ENCODE measurements at regions not wholly inside any gene's neighbourhood (a gene's known extent, or its start where the extent isn't known, plus 50 kb on each side); places are given as distances from the start of the nearest gene placed in this dataset.
"Not testable (repeated sequence)": the region's sequence is repeated elsewhere in the genome, so short reads cannot be mapped to it uniquely, and the experiment has no call there.

DNA sequence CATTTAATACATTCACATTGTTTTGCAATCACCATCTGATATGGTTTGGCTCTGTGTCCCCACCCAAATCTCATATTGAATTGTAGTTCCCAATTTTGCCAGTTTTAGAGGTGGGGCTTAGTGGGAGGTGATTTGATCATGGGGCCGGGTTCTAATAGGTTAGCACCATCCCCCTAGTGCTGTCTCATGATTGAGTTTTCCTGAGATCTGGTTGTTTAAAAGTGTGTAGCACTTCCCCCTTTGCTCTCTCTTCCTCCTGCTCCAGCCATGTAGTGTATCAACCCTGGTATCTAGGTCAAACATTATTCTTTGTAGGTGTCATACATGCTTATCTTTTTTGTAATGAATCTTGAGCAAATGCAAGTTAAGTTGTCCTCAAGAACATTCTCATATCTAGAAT, 83.3 kb upstream of the KIT start:
- no peak for DNase-seq

DNA sequence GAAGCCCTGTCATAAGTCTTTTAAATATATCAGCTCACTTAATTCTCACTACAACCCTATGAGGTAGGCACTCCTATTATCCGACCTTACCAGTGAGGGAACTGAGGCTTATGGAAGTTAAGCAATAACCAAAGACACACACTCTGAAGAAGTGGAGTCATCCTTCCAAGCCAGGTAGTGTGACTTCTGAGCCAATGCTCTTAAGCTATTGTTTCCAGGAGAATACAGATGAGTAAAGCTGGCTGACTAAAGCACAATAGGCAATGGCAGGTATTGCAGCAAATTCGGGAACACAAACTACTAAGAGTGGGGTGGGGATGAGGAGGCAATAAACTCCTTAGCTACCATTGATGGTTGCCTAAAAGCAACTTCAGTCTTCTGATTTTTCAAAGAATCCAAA, 81.8 kb upstream of the KIT start:
- no peak for DNase-seq

DNA sequence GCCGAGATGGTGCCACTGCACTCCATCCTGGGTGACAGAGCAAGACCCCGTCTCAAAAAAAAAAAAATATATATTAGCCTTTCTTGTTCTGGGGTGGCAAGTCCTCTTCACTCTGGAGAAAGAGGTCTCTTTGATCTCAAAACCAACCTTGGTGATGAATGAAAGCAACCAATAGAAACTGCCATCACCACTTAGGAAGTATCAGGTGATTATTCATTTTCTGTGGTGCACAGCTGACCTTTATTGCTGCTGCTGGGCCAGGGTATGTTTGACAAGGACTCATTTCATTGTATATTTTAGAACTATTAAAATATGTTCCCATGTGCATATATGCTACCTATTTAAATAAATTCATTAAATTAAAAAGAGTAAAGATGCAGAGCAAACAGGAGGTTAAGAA, 76.0 kb upstream of the KIT start:
- DNase-seq, result no peak

DNA sequence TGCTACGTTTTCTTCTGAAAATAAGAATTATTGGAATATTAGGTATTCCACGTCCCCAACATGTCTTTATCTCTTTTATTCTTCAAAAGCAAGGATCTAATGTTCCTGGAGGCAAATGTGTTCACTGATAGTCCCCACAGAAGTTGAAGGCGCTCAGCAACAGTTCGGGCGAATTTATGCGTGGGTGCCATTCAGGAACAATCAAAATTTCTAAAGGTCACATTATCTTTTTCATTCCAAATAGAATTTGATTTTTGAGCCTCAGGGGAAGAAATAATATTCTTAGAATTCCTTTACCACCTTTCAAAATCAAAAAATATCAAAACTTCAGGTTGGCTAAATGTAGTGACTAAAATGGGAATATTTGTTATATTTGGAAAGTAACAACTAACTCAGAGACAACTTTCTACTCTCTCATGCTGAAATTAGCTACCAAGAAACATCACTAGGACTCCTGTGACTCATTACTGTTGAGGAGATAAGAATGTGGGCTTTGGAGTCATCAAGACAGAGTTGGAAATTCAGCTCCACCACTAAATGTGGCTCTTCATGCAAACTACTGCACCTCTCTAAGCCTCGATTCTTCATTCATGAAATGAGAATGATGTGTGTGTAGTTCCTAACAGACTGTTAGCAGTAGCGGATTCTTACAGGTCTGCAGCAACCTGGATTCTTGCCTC, 72.3 kb upstream of the KIT start:
- peak in 1 of 3 donors; percentile 21 for DNase-seq

DNA sequence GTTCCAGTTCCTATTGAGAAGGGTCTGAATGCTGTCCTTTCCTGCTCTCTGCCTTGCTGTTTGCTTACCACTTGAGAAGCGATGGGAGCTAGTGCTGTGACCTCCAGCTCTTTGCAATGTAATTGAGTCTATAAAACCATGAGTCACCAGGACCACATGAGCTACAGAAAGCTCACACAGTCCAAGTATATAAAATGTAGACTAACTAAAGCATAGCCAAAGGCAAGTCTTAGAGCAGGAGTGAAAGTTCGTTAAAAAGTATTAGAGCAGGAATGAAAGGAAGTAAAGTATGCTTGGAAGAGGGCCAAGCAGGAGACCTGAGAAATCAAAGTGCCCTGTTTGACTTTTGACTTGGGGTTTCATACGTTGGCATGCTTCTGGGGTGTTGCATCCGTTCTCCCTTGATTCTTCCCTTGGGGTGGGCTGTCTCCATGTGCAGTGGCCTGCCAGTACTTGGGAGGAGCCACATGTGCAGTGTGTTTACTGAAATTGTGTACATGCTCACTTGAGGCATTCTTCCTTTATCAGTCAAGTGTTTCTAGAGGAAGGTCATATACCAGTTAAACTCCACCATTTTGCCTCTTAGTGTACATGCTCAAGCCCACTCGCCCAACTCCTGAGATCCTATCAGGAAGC, 71.3 kb upstream of the KIT start:
- peak in 1 of 3 donors; percentile 13 for DNase-seq

DNA sequence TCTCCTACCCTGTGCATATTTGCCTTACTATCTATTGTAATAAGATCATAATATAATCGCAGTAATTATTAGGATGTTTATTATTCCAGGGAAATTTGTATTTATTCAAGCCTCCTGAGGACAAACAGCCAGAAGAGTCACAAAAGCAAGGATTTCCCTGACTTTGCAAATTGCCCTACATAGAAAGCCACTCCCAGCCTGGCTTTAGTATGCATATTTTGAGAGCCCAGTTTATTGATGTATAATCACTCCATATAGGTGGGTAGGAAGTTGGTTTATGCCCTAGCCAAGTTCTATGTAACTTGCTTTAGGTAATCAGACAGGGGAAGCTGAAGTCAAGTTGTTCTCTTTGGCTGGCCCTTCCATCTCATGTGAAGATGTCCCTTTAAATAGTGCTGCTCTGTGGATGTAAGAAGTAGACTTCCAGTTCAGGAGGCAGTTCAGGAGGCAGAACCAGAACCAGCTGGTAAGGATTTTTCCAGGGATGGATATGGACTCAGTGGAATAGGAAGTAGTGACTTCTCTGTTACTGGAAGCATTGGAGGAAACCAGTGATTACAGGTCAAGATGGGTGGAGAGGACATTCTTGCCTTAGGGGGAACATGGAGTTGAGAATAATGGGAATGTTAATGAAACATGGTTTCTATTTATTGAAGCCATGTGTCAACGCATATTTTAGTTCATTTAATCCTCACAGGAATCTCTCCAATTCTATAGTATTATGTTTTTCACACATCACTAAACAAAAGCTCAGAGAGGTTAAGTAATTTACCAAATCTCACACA, 70.5 kb upstream of the KIT start:
- no peak for DNase-seq

DNA sequence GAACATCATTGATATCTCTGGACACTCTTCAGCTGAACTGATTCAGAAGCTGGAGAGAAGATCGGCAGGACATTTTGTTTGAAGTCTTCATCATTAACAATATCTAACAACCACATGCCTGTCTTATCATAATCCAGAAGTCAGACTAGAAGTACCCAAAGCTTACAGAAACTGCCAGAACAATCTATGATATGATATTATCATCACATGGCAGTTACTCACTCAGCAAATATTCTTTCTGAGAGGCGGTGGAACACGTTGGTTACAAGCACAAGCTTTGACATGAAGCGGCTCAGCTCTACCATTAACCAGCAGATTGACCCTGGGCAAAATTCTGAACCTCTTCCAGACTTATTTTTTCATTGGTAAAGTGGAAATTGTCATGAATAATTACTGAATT, 69.4 kb upstream of the KIT start:
- no peak for DNase-seq

DNA sequence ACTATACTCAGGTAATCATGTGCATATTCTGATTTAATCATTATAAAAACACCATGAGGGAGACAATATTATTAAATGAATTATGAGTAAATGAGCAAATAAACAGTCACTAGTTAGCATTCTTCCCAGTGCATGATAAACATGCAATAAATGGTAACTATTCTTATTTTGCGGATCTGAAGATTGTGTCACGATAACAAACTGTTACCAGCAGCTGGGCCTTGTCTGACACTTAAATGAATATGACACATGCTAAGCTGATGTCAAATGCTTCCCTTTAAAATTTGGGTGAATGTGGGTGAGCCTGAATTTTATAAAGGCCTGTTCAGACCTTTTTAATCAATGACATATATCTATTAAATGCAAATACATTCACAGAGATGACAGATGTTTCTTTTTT, 68.2 kb upstream of the KIT start:
- no peak for DNase-seq

DNA sequence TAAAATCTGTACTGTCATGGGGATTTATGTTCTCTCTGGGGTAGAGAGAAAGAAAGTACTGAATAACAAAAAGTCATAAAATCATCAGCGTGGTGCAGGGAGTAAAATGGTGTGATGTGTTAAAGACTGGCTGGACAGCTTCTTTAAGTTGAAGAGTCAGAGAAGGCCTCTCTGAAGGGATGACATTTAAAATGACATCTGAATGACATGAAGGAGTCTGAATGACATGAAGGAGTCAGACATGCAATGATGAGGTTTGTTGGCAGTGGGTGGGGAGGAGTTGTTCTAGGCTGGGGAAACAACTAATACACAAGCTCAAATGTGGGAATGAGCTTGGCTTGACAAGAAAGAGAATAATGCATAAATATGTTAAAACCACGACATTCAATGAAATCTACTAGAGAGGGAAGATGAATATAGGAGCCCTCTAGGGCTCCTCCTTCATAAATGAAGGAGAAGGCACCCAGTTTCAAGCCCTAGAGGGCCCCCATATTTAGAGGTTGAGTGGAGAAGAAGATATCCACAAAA, 63.9 kb upstream of the KIT start:
- no peak for DNase-seq

DNA sequence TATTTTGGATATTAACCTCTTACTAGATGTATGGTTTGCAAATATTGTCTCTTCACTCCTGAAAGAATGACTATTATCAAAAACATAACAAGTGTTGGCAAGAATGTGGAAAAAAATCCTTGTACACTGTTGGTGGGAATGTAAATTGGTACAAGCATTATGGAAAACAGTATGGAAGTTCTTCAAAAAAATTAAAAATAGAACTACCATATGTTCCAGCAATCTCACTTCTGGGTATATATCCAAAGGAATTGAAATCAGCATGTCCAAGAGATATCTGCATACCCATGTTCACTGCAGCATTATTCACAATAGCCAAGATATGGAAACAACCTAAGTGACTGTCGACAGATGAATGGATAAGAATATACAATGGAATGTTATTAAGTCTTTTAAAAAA, 61.6 kb upstream of the KIT start:
- no peak for DNase-seq

DNA sequence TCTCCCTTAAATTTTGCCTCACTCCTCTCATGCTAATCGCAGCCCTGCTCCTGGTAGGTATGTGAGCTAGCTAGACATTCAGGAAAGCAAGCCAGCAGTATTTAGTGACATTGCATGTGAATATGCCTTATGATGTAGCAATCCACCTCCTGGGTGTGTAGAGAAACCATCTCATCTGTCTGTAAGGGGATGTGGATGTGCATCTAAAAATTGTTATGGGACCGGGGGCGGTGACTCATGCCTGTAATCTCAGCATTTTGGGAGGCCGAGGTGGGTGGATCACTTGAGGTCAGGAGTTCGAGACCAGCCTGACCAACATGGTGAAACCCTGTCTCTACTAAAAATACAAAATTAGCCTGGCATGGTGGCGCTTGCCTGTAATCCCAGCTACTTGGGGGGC, 60.1 kb upstream of the KIT start:
- not testable (repeated sequence) for DNase-seq

DNA sequence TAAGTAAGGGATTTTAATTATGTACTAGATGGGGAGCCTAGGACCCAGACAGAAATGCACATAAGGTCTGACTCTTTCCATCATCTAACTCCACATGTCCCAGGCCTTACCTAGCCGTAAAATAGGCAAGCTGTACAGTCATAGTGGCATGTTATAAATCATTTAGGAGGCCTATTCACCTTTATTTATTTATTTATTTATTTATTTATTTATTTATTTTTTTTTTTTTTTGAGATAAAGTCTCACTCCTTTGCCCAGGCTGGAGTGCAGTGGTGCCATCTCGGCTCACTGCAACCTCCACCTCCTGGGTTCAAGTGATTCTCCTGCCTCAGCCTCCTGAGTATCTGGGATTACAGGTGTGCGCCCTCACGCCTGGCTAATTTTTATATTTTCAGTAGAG, 55.6 kb upstream of the KIT start:
- not testable (repeated sequence) for DNase-seq

DNA sequence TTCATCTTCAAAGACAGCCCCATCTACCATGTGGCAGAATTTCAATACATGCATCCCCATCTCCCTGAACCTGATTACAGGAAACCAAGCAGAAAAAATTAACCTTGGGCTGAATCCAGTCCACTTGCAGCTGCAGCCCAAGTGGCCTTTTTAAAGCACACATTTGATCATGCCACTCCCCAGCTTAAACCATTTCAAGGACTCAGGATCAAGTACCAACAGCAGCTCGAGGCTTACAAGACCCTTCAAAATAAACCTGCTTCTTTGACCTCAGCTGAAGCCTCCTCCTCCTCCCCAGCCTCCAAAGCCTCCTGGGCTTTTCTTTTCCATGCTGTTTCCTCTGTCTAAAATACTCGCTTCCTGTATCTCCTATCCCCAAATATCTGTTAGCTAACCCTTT, 50.7 kb upstream of the KIT start:
- DNase-seq, result no peak

DNA sequence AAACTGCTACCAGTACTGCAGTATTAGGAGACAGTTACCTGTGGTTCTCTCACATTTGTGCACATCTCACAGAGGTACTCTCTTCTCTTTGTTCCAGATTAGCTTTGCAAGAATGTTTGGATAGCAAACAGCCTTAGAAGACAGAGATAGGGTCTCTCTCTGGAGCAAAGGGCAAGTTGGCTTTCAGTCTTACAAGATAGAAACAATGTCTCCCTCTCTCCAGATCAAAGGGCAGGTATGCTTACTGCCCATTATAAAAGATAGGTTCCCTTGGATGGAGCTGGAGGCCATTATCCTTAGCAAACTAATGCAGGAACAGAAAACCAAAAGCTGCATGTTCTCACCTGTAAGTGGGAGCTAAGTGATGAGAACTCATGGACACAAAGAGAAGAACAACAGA, 50.2 kb upstream of the KIT start:
- no peak for DNase-seq
